ENCODE measurements at regions not wholly inside any gene's neighbourhood (a gene's known extent, or its start where the extent isn't known, plus 50 kb on each side); places are given as distances from the start of the nearest gene placed in this dataset.

DNA sequence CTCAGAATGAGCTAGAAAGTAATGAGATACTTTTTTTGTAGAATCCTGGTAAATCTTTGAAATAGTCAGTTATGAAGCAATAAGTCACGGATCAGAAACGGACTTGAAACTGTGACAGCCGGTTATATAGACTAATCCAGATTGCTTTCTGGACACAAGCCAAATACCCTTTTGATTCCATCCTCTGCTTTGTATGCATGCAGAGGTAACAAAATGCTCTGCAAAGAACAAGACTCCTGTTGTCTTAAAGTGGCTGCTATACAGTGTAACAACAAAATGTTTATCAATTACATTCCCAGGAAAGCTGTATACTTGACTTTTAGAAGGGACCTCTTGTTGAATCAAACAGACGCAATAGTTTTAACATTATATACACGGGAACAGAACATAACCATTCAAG, 66.5 kb upstream of the STARD13 start:
- POLR2A ChIA-PET, result no interaction called here
- WGBS (ENCODE audit: insufficient coverage), result 82% methylated on average over 2 of the region's 5 CpGs
- Mint-ChIP-seq H3K27ac (no peak overlapping the region), H3K4me3 (no peak overlapping the region), H3K27me3 (peaks cover 41% of the 10 kb centered on the region), H3K4me1 (peaks cover 36% of the 10 kb centered on the region), H3K9me3 (ENCODE audit: insufficient read depth) (no peaks in the 10 kb centered on the region)
- TF ChIP-seq CTCF (IDR thresholded peaks at IDR 0.05), result no peak
- TF ChIP-seq EZH2 (IDR thresholded peaks at IDR 0.05; ENCODE audit: borderline replicate concordance, insufficient read depth, low read depth, low read length, poor library complexity, severe bottlenecking), result no peak
- Histone ChIP-seq H3K79me2 (ENCODE audit: control insufficient read depth, insufficient read depth, low read length) (no peaks in the 10 kb centered on the region), H3K27me3 (replicated peaks in 1 of 4; ENCODE audit: control extremely low read depth in 1 of 4, control insufficient read depth in 3 of 4, insufficient read depth in 4 of 4, low read length in 3 of 4) (peaks cover 0 to 19% (median 9%) of the 10 kb centered on the region in 4 experiments), H3K27ac (ENCODE audit: low read length in 2 of 2) (no peak overlapping the region), H3K36me3 (replicated peaks in 1 of 2; ENCODE audit: control extremely low read depth in 1 of 2, control insufficient read depth in 1 of 2, extremely low read depth in 1 of 2, insufficient read depth in 2 of 2, low read length in 1 of 2) (no peaks in the 10 kb centered on the region), H3K9me3 (ENCODE audit: control extremely low read depth in 1 of 3, control insufficient read depth in 2 of 3, insufficient read depth in 1 of 3, low read length in 2 of 3) (peaks cover 0 to 6% (median 0%) of the 10 kb centered on the region in 3 donors), H2AFZ (ENCODE audit: insufficient read depth, low read depth, low read length, poor library complexity, severe bottlenecking) (no peak overlapping the region), H3K9ac (ENCODE audit: low read length) (no peak overlapping the region), H3K4me1 (ENCODE audit: control insufficient read depth in 2 of 2, insufficient read depth in 2 of 2, low read length in 2 of 2) (peaks cover 29 to 37% of the 10 kb centered on the region in 2 donors), H4K20me1 (ENCODE audit: control insufficient read depth, insufficient read depth, low read length, poor library complexity, severe bottlenecking) (no peaks in the 10 kb centered on the region), H3K4me2 (replicated peaks; ENCODE audit: low read depth, low read length, poor library complexity, severe bottlenecking) (no peak overlapping the region), H3K4me3 (ENCODE audit: control extremely low read depth in 1 of 5, extremely low read depth in 1 of 5, insufficient read depth in 1 of 5, low read depth in 2 of 5, low read length in 4 of 5) (no peak overlapping the region)
- intact Hi-C loops (cut with micrococcal nuclease), result loop anchor here (10.0 kb wide), 1 partner anchor 373 kb away; no protein-coding TSS in a partner anchor
- DNase-seq, result no peak
- no peak for ATAC-seq (ENCODE audit: low read depth)
- CTCF ChIA-PET, result no interaction called here

DNA sequence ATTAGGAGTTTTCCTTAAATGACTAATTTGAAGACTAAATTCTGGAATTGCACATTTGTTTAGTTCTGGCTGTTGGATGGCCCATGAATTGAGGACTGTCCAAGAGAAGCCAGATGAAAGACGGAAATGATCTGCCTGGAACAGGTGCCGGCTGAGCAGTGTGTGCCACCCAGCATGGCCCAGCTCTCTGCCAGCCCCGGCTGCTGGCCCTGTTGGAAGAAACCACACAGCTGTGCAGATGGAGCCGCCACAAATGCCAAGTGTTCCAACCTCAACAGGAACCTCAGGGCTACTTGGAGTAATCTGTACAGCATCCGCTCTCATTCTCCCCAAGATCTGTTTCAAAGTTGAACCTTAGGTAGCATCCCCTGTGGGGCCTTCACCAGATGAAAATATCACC, 67.0 kb upstream of the STARD13 start:
- no peak overlapping the region for H3K27ac Mint-ChIP-seq
- peaks cover 38% of the 10 kb centered on the region for H3K27me3 Mint-ChIP-seq
- CTCF ChIA-PET, result no interaction called here
- ATAC-seq (ENCODE audit: low read depth) (no peak), DNase-seq (no peak)
- peaks cover 36% of the 10 kb centered on the region for H3K4me1 Mint-ChIP-seq
- H3K79me2 ChIP-seq (ENCODE audit: control insufficient read depth, insufficient read depth, low read length), result no peaks in the 10 kb centered on the region
- intact Hi-C loops (cut with micrococcal nuclease), result loop anchor here (10.0 kb wide), 1 partner anchor 372 kb away; no protein-coding TSS in a partner anchor
- WGBS (ENCODE audit: insufficient coverage), result 52% methylated on average over 5 of the region's 5 CpGs
- H3K9me3 ChIP-seq (ENCODE audit: control extremely low read depth in 1 of 3, control insufficient read depth in 2 of 3, insufficient read depth in 1 of 3, low read length in 2 of 3), result peaks cover 0 to 6% (median 0%) of the 10 kb centered on the region in 3 donors
- H3K4me3 ChIP-seq (ENCODE audit: control extremely low read depth in 1 of 5, extremely low read depth in 1 of 5, insufficient read depth in 1 of 5, low read depth in 2 of 5, low read length in 4 of 5), result no peak overlapping the region
- H3K36me3 ChIP-seq (replicated peaks in 1 of 2; ENCODE audit: control extremely low read depth in 1 of 2, control insufficient read depth in 1 of 2, extremely low read depth in 1 of 2, insufficient read depth in 2 of 2, low read length in 1 of 2), result no peaks in the 10 kb centered on the region
- peaks cover 29 to 37% of the 10 kb centered on the region in 2 donors for H3K4me1 ChIP-seq (ENCODE audit: control insufficient read depth in 2 of 2, insufficient read depth in 2 of 2, low read length in 2 of 2)
- no peak overlapping the region for H2AFZ ChIP-seq (ENCODE audit: insufficient read depth, low read depth, low read length, poor library complexity, severe bottlenecking)
- H3K27ac ChIP-seq (ENCODE audit: low read length in 2 of 2), result no peak overlapping the region
- H3K9me3 Mint-ChIP-seq (ENCODE audit: insufficient read depth), result no peaks in the 10 kb centered on the region
- peak overlapping the region; percentile 59 for H3K4me2 ChIP-seq (replicated peaks; ENCODE audit: low read depth, low read length, poor library complexity, severe bottlenecking)
- H3K4me3 Mint-ChIP-seq, result peak overlapping the region; percentile 40
- POLR2A ChIA-PET, result no interaction called here
- no peak overlapping the region for H3K9ac ChIP-seq (ENCODE audit: low read length)
- H3K27me3 ChIP-seq (replicated peaks in 1 of 4; ENCODE audit: control extremely low read depth in 1 of 4, control insufficient read depth in 3 of 4, insufficient read depth in 4 of 4, low read length in 3 of 4), result peaks cover 0 to 19% (median 9%) of the 10 kb centered on the region in 4 experiments
- H4K20me1 ChIP-seq (ENCODE audit: control insufficient read depth, insufficient read depth, low read length, poor library complexity, severe bottlenecking), result no peaks in the 10 kb centered on the region
- TF ChIP-seq CTCF (IDR thresholded peaks at IDR 0.05), result no peak
- TF ChIP-seq EZH2 (IDR thresholded peaks at IDR 0.05; ENCODE audit: borderline replicate concordance, insufficient read depth, low read depth, low read length, poor library complexity, severe bottlenecking), result no peak

All from B cell (primary cell).